Cardiac muscle cell (in vitro differentiated cells and primary cell): ENCODE measurements at regions not wholly inside any gene's neighbourhood (a gene's known extent, or its start where the extent isn't known, plus 50 kb on each side); places are given as distances from the start of the nearest gene placed in this dataset.

Experiments used
- DNase-seq, 2 donors: peaks; one replicate each; pipeline versions ENCODE4 v3.0.0 to v3.0.0-alpha.2; 2010 to 2017; ENCODE audit warnings: low read depth in 1 of 2, low spot score in 1 of 2
- H3K27ac ChIP-seq: fragments of 200-600 bp; sonication (generic); 2 replicates; pipeline ENCODE4 v1.5.1; 2016
- H3K27me3 ChIP-seq: fragments of 200-600 bp; sonication (generic); 2 replicates; pipeline ENCODE4 v1.6.0; 2016; ENCODE audit warnings: control low read depth
- H3K36me3 ChIP-seq: fragments of 200-600 bp; sonication (generic); 2 replicates; pipeline ENCODE4 v1.5.1; 2016; ENCODE audit warnings: control low read depth
- H3K4me1 ChIP-seq: fragments of 200-600 bp; sonication (generic); 2 replicates; pipeline ENCODE4 v1.8.1; 2017; ENCODE audit warnings: low read depth, mild to moderate bottlenecking, mixed run types
- H3K4me3 ChIP-seq: fragments of 200-600 bp; sonication (generic); 2 replicates; pipeline ENCODE4 v1.5.1; 2016; ENCODE audit warnings: mild to moderate bottlenecking
- H3K9me3 ChIP-seq: fragments of 200-600 bp; sonication (generic); 2 replicates; pipeline ENCODE4 v1.5.1; 2017; ENCODE audit warnings: low read depth, mild to moderate bottlenecking, control low read depth
- TF ChIP-seq, protein P1 (sequence below): IDR thresholded peaks from 2 replicates; pipeline ENCODE4 v1.5.1; 2012; ENCODE audit warnings: low read depth, mild to moderate bottlenecking, low read length

GRCh38 chr3:110593749-110594148 lies 477.9 kb upstream of the NECTIN3 start:
- TF ChIP-seq, protein P1, sequence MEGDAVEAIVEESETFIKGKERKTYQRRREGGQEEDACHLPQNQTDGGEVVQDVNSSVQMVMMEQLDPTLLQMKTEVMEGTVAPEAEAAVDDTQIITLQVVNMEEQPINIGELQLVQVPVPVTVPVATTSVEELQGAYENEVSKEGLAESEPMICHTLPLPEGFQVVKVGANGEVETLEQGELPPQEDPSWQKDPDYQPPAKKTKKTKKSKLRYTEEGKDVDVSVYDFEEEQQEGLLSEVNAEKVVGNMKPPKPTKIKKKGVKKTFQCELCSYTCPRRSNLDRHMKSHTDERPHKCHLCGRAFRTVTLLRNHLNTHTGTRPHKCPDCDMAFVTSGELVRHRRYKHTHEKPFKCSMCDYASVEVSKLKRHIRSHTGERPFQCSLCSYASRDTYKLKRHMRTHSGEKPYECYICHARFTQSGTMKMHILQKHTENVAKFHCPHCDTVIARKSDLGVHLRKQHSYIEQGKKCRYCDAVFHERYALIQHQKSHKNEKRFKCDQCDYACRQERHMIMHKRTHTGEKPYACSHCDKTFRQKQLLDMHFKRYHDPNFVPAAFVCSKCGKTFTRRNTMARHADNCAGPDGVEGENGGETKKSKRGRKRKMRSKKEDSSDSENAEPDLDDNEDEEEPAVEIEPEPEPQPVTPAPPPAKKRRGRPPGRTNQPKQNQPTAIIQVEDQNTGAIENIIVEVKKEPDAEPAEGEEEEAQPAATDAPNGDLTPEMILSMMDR: no peak

GRCh38 chr3:110598847-110599490 lies 472.6 kb upstream of the NECTIN3 start:
- Histone ChIP-seq H3K4me1 (no peaks in the 10 kb centered on the region), H3K36me3 (no peaks in the 10 kb centered on the region), H3K27me3 (no peaks in the 10 kb centered on the region), H3K4me3 (no peak overlapping the region), H3K27ac (no peak overlapping the region), H3K9me3 (no peaks in the 10 kb centered on the region)
- TF ChIP-seq, protein P1: no peak
- DNase-seq: no peak

More at GRCh38 chr3:110593749-110594148, 477.9 kb upstream of the NECTIN3 start:
- H3K36me3 ChIP-seq: no peaks in the 10 kb centered on the region
- H3K9me3 ChIP-seq: no peaks in the 10 kb centered on the region
- H3K27ac ChIP-seq: no peak overlapping the region
- no peaks in the 10 kb centered on the region for H3K27me3 ChIP-seq
- no peak overlapping the region for H3K4me3 ChIP-seq
- DNase-seq: no peak
- H3K4me1 ChIP-seq: no peaks in the 10 kb centered on the region

- TF ChIP-seq, protein P1: no peak
- Histone ChIP-seq H3K27me3 (no peaks in the 10 kb centered on the region), H3K4me1 (no peaks in the 10 kb centered on the region), H3K36me3 (no peaks in the 10 kb centered on the region), H3K27ac (no peak overlapping the region), H3K4me3 (no peak overlapping the region), H3K9me3 (no peaks in the 10 kb centered on the region)
- DNase-seq: peak in 1 of 2 donors; percentile 40
These were observed 463.1 kb upstream of the NECTIN3 start for GRCh38 chr3:110608566-110608965.

GRCh38 chr3:110612045-110612444 lies 459.6 kb upstream of the NECTIN3 start:
- Histone ChIP-seq H3K4me1 (no peaks in the 10 kb centered on the region), H3K9me3 (no peaks in the 10 kb centered on the region), H3K27me3 (no peaks in the 10 kb centered on the region), H3K27ac (no peak overlapping the region), H3K4me3 (no peak overlapping the region), H3K36me3 (no peaks in the 10 kb centered on the region)
- TF ChIP-seq, protein P1: no peak
- no peak for DNase-seq

DNA sequence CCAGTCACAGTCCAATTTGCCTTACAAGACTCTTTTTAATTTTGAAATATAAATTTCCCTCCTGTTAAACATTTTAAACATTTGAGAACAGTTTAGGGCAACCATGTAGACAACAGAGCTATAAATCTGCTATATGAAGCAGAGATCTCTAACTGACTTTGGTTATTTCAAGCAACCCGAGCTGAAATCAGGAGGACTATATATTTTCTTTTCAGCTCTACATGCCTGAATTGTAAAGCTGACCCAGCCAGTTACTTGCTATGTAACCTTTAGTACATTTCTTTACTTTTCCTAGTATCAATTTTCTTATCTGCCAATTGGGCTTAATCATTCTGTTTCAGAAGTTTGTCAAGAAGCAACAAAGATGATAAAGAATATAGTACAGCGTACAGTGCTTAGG lies 457.4 kb upstream of the NECTIN3 start:
- DNase-seq: no peak
- Histone ChIP-seq H3K27me3 (no peaks in the 10 kb centered on the region), H3K27ac (peak overlapping the region; percentile 22), H3K4me3 (no peak overlapping the region), H3K4me1 (no peaks in the 10 kb centered on the region), H3K9me3 (no peaks in the 10 kb centered on the region), H3K36me3 (no peaks in the 10 kb centered on the region)
- TF ChIP-seq, protein P1: no peak
